Transverse colon (tissue), 4 donors: ENCODE measurements at regions not wholly inside any gene's neighbourhood (a gene's known extent, or its start where the extent isn't known, plus 50 kb on each side); places are given as distances from the start of the nearest gene placed in this dataset.

ENCODE experiments used
- EP300 ChIP-seq: sonication (generic); formaldehyde crosslinking; IDR thresholded peaks from one replicate; pipeline ENCODE4 v1.6.1; 2017; ENCODE audit warnings: antibody characterized with exemption, low read depth
- POLR2A ChIP-seq: fragments of 450-650 bp; IDR thresholded peaks from one replicate; pipeline ENCODE4 v1.6.1; 2016; ENCODE audit warnings: antibody characterized with exemption, mild to moderate bottlenecking, moderate library complexity
- POLR2AphosphoS5 ChIP-seq, 3 donors: sonication (generic); formaldehyde crosslinking; IDR thresholded peaks; one replicate each; pipeline ENCODE4 v1.6.1; 2016; ENCODE audit warnings: antibody characterized with exemption in 3 of 3
- TF ChIP-seq, protein P1 (sequence below), 5 experiments: fragments of 200-600 bp in 3 of 5; fragments of 450-650 bp in 2 of 5; sonication (generic) in 3 of 5; IDR thresholded peaks; 1 replicate in 2 of 5; 2 replicates in 3 of 5; pipeline ENCODE4 v1.5.1; 2016 to 2017; ENCODE audit warnings: antibody characterized with exemption in 5 of 5, inconsistent platforms in 3 of 5, mild to moderate bottlenecking in 2 of 5, moderate library complexity in 1 of 5

DNA sequence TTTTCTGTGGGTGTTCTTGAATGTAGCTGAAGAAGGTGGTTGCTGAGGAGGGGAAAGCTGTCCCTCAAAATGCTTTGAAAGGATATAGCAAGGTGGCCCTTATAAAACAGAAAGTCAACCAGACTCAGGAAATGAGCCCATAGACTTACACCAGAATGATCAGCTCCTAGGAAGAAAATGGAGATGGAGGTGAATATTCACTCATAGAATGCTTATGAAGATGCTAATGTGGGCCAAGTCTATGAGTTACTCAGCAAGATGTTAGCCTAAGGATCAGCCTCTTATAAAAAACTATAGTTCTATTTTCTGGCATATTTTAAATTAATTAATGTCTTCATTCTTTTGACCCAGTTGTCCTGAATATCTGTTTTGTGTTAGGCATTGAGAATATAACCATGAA is 1054.0 kb downstream of the AGBL1 start:
- no peak for TF ChIP-seq POLR2A
- no peak for TF ChIP-seq POLR2AphosphoS5 (IDR thresholded peaks at IDR 0.05)
- TF ChIP-seq, protein P1, sequence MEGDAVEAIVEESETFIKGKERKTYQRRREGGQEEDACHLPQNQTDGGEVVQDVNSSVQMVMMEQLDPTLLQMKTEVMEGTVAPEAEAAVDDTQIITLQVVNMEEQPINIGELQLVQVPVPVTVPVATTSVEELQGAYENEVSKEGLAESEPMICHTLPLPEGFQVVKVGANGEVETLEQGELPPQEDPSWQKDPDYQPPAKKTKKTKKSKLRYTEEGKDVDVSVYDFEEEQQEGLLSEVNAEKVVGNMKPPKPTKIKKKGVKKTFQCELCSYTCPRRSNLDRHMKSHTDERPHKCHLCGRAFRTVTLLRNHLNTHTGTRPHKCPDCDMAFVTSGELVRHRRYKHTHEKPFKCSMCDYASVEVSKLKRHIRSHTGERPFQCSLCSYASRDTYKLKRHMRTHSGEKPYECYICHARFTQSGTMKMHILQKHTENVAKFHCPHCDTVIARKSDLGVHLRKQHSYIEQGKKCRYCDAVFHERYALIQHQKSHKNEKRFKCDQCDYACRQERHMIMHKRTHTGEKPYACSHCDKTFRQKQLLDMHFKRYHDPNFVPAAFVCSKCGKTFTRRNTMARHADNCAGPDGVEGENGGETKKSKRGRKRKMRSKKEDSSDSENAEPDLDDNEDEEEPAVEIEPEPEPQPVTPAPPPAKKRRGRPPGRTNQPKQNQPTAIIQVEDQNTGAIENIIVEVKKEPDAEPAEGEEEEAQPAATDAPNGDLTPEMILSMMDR (IDR thresholded peaks at IDR 0.05), result no peak
- no peak for TF ChIP-seq EP300
